Body of pancreas (tissue), 4 donors: ENCODE measurements at regions not wholly inside any gene's neighbourhood (a gene's known extent, or its start where the extent isn't known, plus 50 kb on each side); places are given as distances from the start of the nearest gene placed in this dataset.
"Not testable (repeated sequence)": the region's sequence is repeated elsewhere in the genome, so short reads cannot be mapped to it uniquely, and the experiment has no call there.

Source experiments
- ATAC-seq: fragments of 150-250 bp; one replicate; pipeline ENCODE4 v1.9.1; 2016
- DNase-seq, 4 donors: peaks; one replicate each; pipeline ENCODE4 v3.0.0-alpha.2; 2019
- H3K27ac ChIP-seq, 4 donors: fragments of 200-600 bp; sonication (generic); 1 replicate in 3 of 4; 2 replicates in 1 of 4; pipeline versions ENCODE4 v1.5.1 to v1.6.1; 2016 to 2019; ENCODE audit warnings: mild to moderate bottlenecking in 1 of 4, mixed read lengths in 1 of 4, moderate library complexity in 1 of 4
- H3K27me3 ChIP-seq, 2 donors: fragments of 200-600 bp; sonication (generic); one replicate each; pipeline ENCODE4 v1.6.0; 2016; ENCODE audit warnings: mild to moderate bottlenecking in 1 of 2
- H3K36me3 ChIP-seq, 2 donors: fragments of 200-600 bp; sonication (generic); replicated peaks in 1 of 2; 2 replicates each; pipeline ENCODE4 v1.5.1; 2016; ENCODE audit warnings: low read depth in 2 of 2; ENCODE audit not compliant: insufficient read depth in 1 of 2
- H3K4me1 ChIP-seq: fragments of 200-600 bp; sonication (generic); one replicate; pipeline ENCODE4 v1.6.0; 2016
- H3K4me3 ChIP-seq, 2 donors: fragments of 200-600 bp; sonication (generic); 1 replicate in 1 of 2; 2 replicates in 1 of 2; pipeline ENCODE4 v1.5.1; 2016 to 2019
- H3K9me3 ChIP-seq, 3 donors: fragments of 200-600 bp; sonication (generic); 1 replicate in 2 of 3; 2 replicates in 1 of 3; pipeline ENCODE4 v1.5.1; 2016
- POLR2A ChIP-seq, 3 donors: fragments of 450-650 bp; IDR thresholded peaks; one replicate each; pipeline ENCODE4 v1.6.1; 2016; ENCODE audit warnings: antibody characterized with exemption in 3 of 3, mild to moderate bottlenecking in 2 of 3
- WGBS, 2 donors: methylation state at CpG; one replicate each; pipeline ENCODE4 v1.1.5; 2017; 5-methylcytosine and 5-hydroxymethylcytosine counted together
- intact Hi-C: fragments of 100-400 bp; cut with DNase I; formaldehyde crosslinking; loops from one replicate; pipeline ENCODE4 v1.15.1; 2023
- TF ChIP-seq, protein P1 (sequence below), 7 experiments: fragments of 450-650 bp in 4 of 7; fragments of 200-600 bp in 3 of 7; sonication (generic) in 3 of 7; IDR thresholded peaks; one replicate each; pipeline ENCODE4 v1.5.1; 2016 to 2019; ENCODE audit warnings: antibody characterized with exemption in 7 of 7

DNA sequence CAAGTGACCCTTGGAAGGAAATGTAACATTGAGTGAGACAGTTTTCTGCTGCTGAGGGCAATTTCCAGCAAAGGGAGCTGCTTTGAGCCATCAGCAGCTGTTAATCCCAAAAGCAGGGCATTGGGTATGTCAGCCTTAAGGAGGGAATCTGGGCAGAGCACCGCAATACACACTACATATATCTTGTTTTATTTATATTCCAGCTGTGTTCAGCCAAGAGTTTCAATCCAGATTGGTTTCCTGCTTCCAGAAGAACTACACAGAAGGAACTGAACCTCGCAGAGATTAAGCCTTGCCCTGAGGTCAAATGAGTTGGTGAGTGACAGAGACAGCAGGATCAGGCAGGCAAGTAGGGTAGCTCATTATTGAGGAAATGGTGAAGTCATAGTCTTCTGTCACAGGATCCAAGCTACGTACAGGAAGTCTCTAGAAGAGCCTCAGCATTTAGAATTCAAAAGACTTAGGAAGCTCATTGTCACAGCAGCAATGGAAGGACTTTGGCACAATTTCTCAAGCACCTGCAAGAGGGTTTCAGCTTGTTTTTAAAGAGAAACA, 109.9 kb upstream of the HEY2 start:
- Histone ChIP-seq H3K36me3 (no peaks in the 10 kb centered on the region), H3K9me3 (no peaks in the 10 kb centered on the region), H3K4me3 (no peak overlapping the region), H3K4me1 (no peaks in the 10 kb centered on the region), H3K27ac (no peak overlapping the region), H3K27me3 (no peaks in the 10 kb centered on the region)
- 66 to 76% methylated on average over 3 of the region's 3 CpGs for WGBS, 2 donors
- TF ChIP-seq POLR2A (IDR thresholded peaks at IDR 0.05): no peak
- TF ChIP-seq, protein P1, sequence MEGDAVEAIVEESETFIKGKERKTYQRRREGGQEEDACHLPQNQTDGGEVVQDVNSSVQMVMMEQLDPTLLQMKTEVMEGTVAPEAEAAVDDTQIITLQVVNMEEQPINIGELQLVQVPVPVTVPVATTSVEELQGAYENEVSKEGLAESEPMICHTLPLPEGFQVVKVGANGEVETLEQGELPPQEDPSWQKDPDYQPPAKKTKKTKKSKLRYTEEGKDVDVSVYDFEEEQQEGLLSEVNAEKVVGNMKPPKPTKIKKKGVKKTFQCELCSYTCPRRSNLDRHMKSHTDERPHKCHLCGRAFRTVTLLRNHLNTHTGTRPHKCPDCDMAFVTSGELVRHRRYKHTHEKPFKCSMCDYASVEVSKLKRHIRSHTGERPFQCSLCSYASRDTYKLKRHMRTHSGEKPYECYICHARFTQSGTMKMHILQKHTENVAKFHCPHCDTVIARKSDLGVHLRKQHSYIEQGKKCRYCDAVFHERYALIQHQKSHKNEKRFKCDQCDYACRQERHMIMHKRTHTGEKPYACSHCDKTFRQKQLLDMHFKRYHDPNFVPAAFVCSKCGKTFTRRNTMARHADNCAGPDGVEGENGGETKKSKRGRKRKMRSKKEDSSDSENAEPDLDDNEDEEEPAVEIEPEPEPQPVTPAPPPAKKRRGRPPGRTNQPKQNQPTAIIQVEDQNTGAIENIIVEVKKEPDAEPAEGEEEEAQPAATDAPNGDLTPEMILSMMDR (IDR thresholded peaks at IDR 0.05): no peak
- ATAC-seq: peak; percentile 15
- DNase-seq: no peak
- intact Hi-C loops: no loop called here

DNA sequence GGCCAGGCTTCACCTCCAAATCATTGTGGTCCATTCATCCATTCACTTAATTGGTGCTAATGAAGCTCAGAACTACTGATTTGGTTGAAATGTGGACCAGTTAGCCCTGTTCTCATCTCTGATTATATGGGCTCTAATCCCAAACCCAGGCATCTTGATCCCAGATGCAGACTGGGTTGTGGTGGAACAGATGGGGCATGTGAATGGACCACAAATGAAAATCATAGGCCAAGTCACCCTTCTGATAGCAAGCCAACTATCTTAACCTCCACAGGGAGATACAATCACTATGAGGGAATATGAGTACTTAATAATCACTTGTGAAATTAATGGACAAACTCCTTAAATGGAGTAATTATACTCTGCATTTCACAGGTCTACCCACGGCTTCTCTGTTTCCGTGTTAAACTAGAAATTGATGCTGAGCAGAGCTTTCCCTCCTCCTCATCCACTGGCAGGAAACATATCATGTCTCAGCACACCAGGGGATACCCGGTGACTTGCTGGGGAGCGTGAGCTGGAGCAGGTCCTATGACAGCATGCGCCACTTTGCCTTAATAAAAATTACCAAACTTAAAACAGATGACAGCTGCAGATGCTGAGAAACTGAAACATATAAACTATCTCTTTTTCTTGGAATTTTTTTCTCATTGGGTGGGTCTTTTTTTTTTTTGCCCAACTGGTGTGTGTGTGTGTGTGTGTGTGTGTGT, 108.8 kb upstream of the HEY2 start:
- H3K4me3 ChIP-seq: no peak overlapping the region
- no peak overlapping the region for H3K27ac ChIP-seq
- no peaks in the 10 kb centered on the region for H3K9me3 ChIP-seq
- WGBS, 2 donors: 90 to 94% methylated on average over 5 of the region's 5 CpGs
- no peaks in the 10 kb centered on the region for H3K36me3 ChIP-seq
- intact Hi-C loops: no loop called here
- TF ChIP-seq POLR2A (IDR thresholded peaks at IDR 0.05): no peak
- TF ChIP-seq, protein P1 (IDR thresholded peaks at IDR 0.05): no peak
- H3K27me3 ChIP-seq: no peaks in the 10 kb centered on the region
- no peak for ATAC-seq
- no peak for DNase-seq
- no peaks in the 10 kb centered on the region for H3K4me1 ChIP-seq

DNA sequence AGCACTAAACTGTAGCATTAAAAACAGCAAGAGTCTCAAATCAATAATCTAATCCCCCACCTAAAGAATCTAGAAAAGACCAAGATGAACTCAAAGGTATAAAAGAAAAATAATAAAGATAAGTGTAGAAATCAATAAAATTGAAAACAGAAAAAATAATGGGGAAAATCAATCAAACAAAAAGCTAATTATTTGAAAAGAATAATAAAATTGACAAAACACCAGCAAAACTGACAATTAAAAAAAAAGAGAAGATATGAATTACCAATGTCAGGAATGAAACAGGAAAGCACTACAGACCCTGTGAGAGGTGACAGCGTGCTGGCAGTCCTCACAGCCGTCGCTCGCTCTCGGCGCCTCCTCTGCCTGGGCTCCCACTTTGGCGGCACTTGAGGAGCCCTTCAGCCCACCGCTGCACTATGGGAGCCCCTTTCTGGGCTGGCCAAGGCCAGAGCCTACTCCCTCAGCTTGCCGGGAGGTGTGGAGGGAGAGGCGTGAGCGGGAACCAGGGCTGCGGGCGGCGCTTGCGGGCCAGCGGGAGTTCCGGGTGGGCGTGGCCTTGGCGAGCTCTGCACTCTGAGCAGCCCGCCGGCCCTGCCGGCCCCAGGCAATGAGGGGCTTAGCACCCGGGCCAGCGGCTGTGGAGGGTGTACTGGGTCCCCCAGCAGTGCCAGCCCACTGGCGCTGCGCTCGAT, 105.3 kb upstream of the HEY2 start:
- WGBS, 2 donors: 90 to 97% methylated on average over 8 to 21 of the region's 27 CpGs
- H3K4me1 ChIP-seq, H3K27me3 ChIP-seq, H3K4me3 ChIP-seq, H3K27ac ChIP-seq, DNase-seq, H3K9me3 ChIP-seq, ATAC-seq, intact Hi-C loops, H3K36me3 ChIP-seq: not testable (repeated sequence)

DNA sequence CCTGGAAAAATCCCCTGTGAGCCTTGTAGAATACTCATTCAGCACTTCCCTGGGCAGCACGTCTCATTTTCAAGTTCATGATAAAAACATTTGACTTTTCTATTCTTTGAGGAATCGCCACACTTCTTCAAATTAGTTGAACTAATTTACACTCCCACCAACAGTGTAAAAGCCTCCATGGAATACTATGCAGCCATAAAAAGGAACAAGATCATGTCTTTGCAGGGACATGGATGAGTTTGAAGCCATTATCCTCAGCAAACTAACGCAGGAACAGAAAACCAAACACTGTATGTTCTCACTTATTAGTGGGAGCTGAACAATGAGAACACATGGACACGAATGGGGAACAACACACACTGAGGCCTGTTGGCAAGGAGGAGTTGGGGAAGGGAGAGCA, 102.0 kb upstream of the HEY2 start:
- intact Hi-C loops: no loop called here
- ATAC-seq (no peak), DNase-seq (no peak)
- WGBS, 2 donors: 85 to 87% methylated on average over 4 of the region's 4 CpGs
- Histone ChIP-seq H3K4me3 (no peak overlapping the region), H3K27me3 (no peaks in the 10 kb centered on the region), H3K4me1 (no peaks in the 10 kb centered on the region), H3K27ac (no peak overlapping the region), H3K9me3 (no peaks in the 10 kb centered on the region), H3K36me3 (no peaks in the 10 kb centered on the region)
- TF ChIP-seq POLR2A (IDR thresholded peaks at IDR 0.05): no peak
- TF ChIP-seq, protein P1 (IDR thresholded peaks at IDR 0.05): no peak

DNA sequence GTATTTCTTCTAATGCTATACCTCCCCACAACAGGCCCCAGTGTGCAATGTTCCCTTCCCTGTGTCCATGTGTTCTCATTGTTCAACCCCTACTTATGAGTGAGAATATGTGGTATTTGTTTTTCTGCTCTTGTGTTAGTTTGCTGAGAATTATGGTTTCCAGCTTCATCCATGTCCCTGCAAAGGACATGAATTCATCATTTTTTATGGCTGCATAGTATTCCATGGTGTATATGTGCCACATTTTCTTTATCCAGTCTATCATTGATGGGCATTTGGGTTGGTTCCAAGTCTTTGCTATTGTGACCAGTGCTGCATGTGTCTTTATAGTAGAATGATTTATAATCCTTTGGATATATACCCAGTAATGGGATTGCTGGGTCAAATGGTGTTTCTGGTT, 95.7 kb upstream of the HEY2 start:
- ATAC-seq, H3K36me3 ChIP-seq, H3K27me3 ChIP-seq, H3K9me3 ChIP-seq, H3K4me3 ChIP-seq, intact Hi-C loops, DNase-seq, H3K4me1 ChIP-seq, H3K27ac ChIP-seq: not testable (repeated sequence)
